ENCODE measurements at regions not wholly inside any gene's neighbourhood (a gene's known extent, or its start where the extent isn't known, plus 50 kb on each side); places are given as distances from the start of the nearest gene placed in this dataset.

- H3K27me3 ChIP-seq (ENCODE audit: control insufficient read depth, insufficient read depth, low read length), result no peaks in the 10 kb centered on the region
These were observed 384.8 kb downstream of the MN1 start for GRCh38 chr22:27416511-27417420.

GRCh38 chr22:27417421-27417814, 384.1 kb downstream of the MN1 start:
- no peaks in the 10 kb centered on the region for H3K79me2 ChIP-seq
- H2AFZ ChIP-seq, result no peak overlapping the region
- no peaks in the 10 kb centered on the region for H3K27me3 ChIP-seq (ENCODE audit: control insufficient read depth, insufficient read depth, low read length)
- no peaks in the 10 kb centered on the region for H3K9me3 ChIP-seq (ENCODE audit: control insufficient read depth, low read length)
- no peak overlapping the region for H3K9ac ChIP-seq
- peaks cover 7% of the 10 kb centered on the region for H3K4me1 ChIP-seq
- no peak overlapping the region for H3K4me3 ChIP-seq (ENCODE audit: low read depth, low read length)
- no peaks in the 10 kb centered on the region for H3K36me3 ChIP-seq (ENCODE audit: control insufficient read depth, insufficient read depth, low read length)
- no peak for TF ChIP-seq CTCF (IDR thresholded peaks at IDR 0.05)
- H3K27ac ChIP-seq, result no peak overlapping the region
- no peak overlapping the region for H3K4me2 ChIP-seq (ENCODE audit: low read length)

More at GRCh38 chr22:27416511-27417420, 384.8 kb downstream of the MN1 start:
- H3K36me3 ChIP-seq (ENCODE audit: control insufficient read depth, insufficient read depth, low read length), result no peaks in the 10 kb centered on the region
- no peak overlapping the region for H2AFZ ChIP-seq
- no peak for TF ChIP-seq CTCF (IDR thresholded peaks at IDR 0.05)
- H3K4me3 ChIP-seq (ENCODE audit: low read depth, low read length), result no peak overlapping the region
- H3K9ac ChIP-seq, result no peak overlapping the region
- H3K79me2 ChIP-seq, result no peaks in the 10 kb centered on the region
- no peak overlapping the region for H3K27ac ChIP-seq
- H3K4me1 ChIP-seq, result peaks cover 7% of the 10 kb centered on the region
- H3K9me3 ChIP-seq (ENCODE audit: control insufficient read depth, low read length), result no peaks in the 10 kb centered on the region
- H3K4me2 ChIP-seq (ENCODE audit: low read length), result no peak overlapping the region

- H3K4me2 ChIP-seq (ENCODE audit: low read length), result no peak overlapping the region
- no peaks in the 10 kb centered on the region for H3K79me2 ChIP-seq
- H3K9me3 ChIP-seq (ENCODE audit: control insufficient read depth, low read length), result no peaks in the 10 kb centered on the region
- H2AFZ ChIP-seq, result no peak overlapping the region
- peaks cover 7% of the 10 kb centered on the region for H3K4me1 ChIP-seq
- H3K27me3 ChIP-seq (ENCODE audit: control insufficient read depth, insufficient read depth, low read length), result no peaks in the 10 kb centered on the region
- H3K36me3 ChIP-seq (ENCODE audit: control insufficient read depth, insufficient read depth, low read length), result no peaks in the 10 kb centered on the region
- no peak overlapping the region for H3K27ac ChIP-seq
- no peak for TF ChIP-seq CTCF (IDR thresholded peaks at IDR 0.05)
- H3K9ac ChIP-seq, result no peak overlapping the region
- H3K4me3 ChIP-seq (ENCODE audit: low read depth, low read length), result no peak overlapping the region
These were observed 383.3 kb downstream of the MN1 start for GRCh38 chr22:27418261-27418660.

GRCh38 chr22:27419473-27419872, 382.1 kb downstream of the MN1 start:
- no peak overlapping the region for H3K27ac ChIP-seq
- H3K9ac ChIP-seq, result no peak overlapping the region
- no peaks in the 10 kb centered on the region for H3K79me2 ChIP-seq
- no peak for TF ChIP-seq CTCF (IDR thresholded peaks at IDR 0.05)
- H3K36me3 ChIP-seq (ENCODE audit: control insufficient read depth, insufficient read depth, low read length), result no peaks in the 10 kb centered on the region
- no peak overlapping the region for H3K4me2 ChIP-seq (ENCODE audit: low read length)
- no peaks in the 10 kb centered on the region for H3K27me3 ChIP-seq (ENCODE audit: control insufficient read depth, insufficient read depth, low read length)
- H3K9me3 ChIP-seq (ENCODE audit: control insufficient read depth, low read length), result no peaks in the 10 kb centered on the region
- peaks cover 7% of the 10 kb centered on the region for H3K4me1 ChIP-seq
- no peak overlapping the region for H2AFZ ChIP-seq
- H3K4me3 ChIP-seq (ENCODE audit: low read depth, low read length), result no peak overlapping the region
